HCT116 (cell line): ENCODE measurements at regions not wholly inside any gene's neighbourhood (a gene's known extent, or its start where the extent isn't known, plus 50 kb on each side); places are given as distances from the start of the nearest gene placed in this dataset.

Experiments used
- ATAC-seq: fragments of 200-7000 bp; cut with Tn5 transposase; 2 replicates; pipeline ENCODE4 v1.9.1; 2020; ENCODE audit warnings: mild to moderate bottlenecking, moderate library complexity
- BruUV-seq: library from RNA; stranded (reverse); fragments of 400-500 nt; replicated peaks from 2 replicates; lab custom pipeline; 2021; lab: Mats Ljungman, UMichigan
- CTCF ChIA-PET: fragments of 300-600 bp; sonication (Branson Sonifier 250); formaldehyde crosslinking; loops from one replicate; lab custom pipeline; 2021; ENCODE audit warnings: antibody characterized with exemption; lab: Charles Lee
- POLR2A ChIA-PET: fragments of 300-600, 350-600 bp; sonication (Branson Sonifier 250); formaldehyde crosslinking; loops from one replicate; lab custom pipeline; 2021; ENCODE audit warnings: antibody characterized with exemption; lab: Charles Lee
- RAD21 ChIA-PET, 2 experiments: fragments of 300-600 bp; sonication (Branson Sonifier 250); formaldehyde crosslinking; loops; one replicate each; lab custom pipeline; 2023; ENCODE audit warnings: low total read pairs in 2 of 2; ENCODE audit not compliant: uncharacterized antibody in 2 of 2, unreplicated experiment in 2 of 2, low non-redundant PET in 1 of 2; lab: Charles Lee
- DNase-seq: peaks from one replicate; pipeline ENCODE4 v3.0.0-alpha.2; 2010; ENCODE audit warnings: low read depth, low spot score
- H2AFZ ChIP-seq: fragments of 200-600 bp; shearing (Covaris generic), sonication (generic); 2 replicates; pipeline ENCODE4 v1.6.1; 2017; ENCODE audit warnings: low read depth, mixed run types, mixed read lengths, antibody characterized with exemption, low read length; ENCODE audit not compliant: poor library complexity, severe bottlenecking
- H3K27ac ChIP-seq: 2 replicates; pipeline ENCODE4 v1.5.1; 2012; ENCODE audit warnings: low read depth, low read length
- H3K27me3 ChIP-seq: fragments of 200-600 bp; sonication (generic); 2 replicates; pipeline ENCODE4 v1.6.1; 2016; ENCODE audit warnings: mixed run types, low read length, mixed read lengths; ENCODE audit not compliant: insufficient read depth
- H3K36me3 ChIP-seq, 2 experiments: fragments of 200-500 bp in 1 of 2; fragments of 200-600 bp in 1 of 2; sonication (Bioruptor generic) in 1 of 2; sonication (generic) in 1 of 2; 2 replicates each; pipeline versions ENCODE4 v1.5.1 to v1.6.1; 2014 to 2016; ENCODE audit warnings: low read length in 2 of 2, inconsistent platforms in 1 of 2, mixed read lengths in 1 of 2, mixed run types in 1 of 2; ENCODE audit not compliant: insufficient read depth in 2 of 2, control insufficient read depth in 1 of 2
- H3K4me1 ChIP-seq, 2 experiments: fragments of 200-600 bp in 1 of 2; sonication (generic) in 1 of 2; 2 replicates each; pipeline versions ENCODE4 v1.5.1 to v1.6.1; 2012 to 2017; ENCODE audit warnings: low read length in 2 of 2, inconsistent platforms in 1 of 2, mild to moderate bottlenecking in 1 of 2, mixed read lengths in 1 of 2, mixed run types in 1 of 2, moderate library complexity in 1 of 2; ENCODE audit not compliant: insufficient read depth in 2 of 2, control insufficient read depth in 1 of 2
- H3K4me2 ChIP-seq: fragments of 200-600 bp; sonication (generic); 2 replicates; pipeline ENCODE4 v1.6.1; 2017; ENCODE audit warnings: mixed run types, low read length, mixed read lengths
- H3K4me3 ChIP-seq, 2 experiments: fragments of 200-600 bp in 1 of 2; sonication (generic) in 1 of 2; replicated peaks in 1 of 2; 2 replicates each; pipeline ENCODE4 v1.5.1; 2011 to 2016; ENCODE audit warnings: low read length in 2 of 2, control low read depth in 1 of 2, low read depth in 1 of 2, mild to moderate bottlenecking in 1 of 2, mixed read lengths in 1 of 2, mixed run types in 1 of 2
- H3K79me2 ChIP-seq: fragments of 200-600 bp; sonication (generic); 2 replicates; pipeline ENCODE4 v1.6.1; 2017; ENCODE audit warnings: mild to moderate bottlenecking, mixed run types, low read length, moderate library complexity, mixed read lengths; ENCODE audit not compliant: insufficient read depth
- H3K9ac ChIP-seq: fragments of 200-600 bp; sonication (generic); 2 replicates; pipeline ENCODE4 v1.6.1; 2016; ENCODE audit warnings: low read length, mixed read lengths
- H3K9me2 ChIP-seq: fragments of 200-600 bp; sonication (generic), shearing (Covaris generic); 2 replicates; pipeline ENCODE4 v1.6.1; 2017; ENCODE audit warnings: mixed run types, mild to moderate bottlenecking, moderate library complexity; ENCODE audit not compliant: insufficient read depth
- H3K9me3 ChIP-seq, 2 experiments: fragments of 200-500 bp in 1 of 2; fragments of 200-600 bp in 1 of 2; sonication (Bioruptor generic) in 1 of 2; sonication (generic) in 1 of 2; 2 replicates each; pipeline ENCODE4 v1.6.1; 2014 to 2017; ENCODE audit warnings: low read length in 2 of 2, mixed read lengths in 2 of 2, inconsistent platforms in 1 of 2, low read depth in 1 of 2, mild to moderate bottlenecking in 1 of 2, mixed run types in 1 of 2, moderate library complexity in 1 of 2; ENCODE audit not compliant: control insufficient read depth in 1 of 2, insufficient read depth in 1 of 2
- H4K20me1 ChIP-seq: fragments of 200-600 bp; sonication (generic), shearing (Covaris generic); 2 replicates; pipeline ENCODE4 v1.6.1; 2017; ENCODE audit warnings: mixed run types, mild to moderate bottlenecking, moderate library complexity; ENCODE audit not compliant: insufficient read depth
- CBX3 ChIP-seq: IDR thresholded peaks from 2 replicates; pipeline ENCODE4 v1.6.1; 2012; ENCODE audit warnings: low read depth
- CTCF ChIP-seq, 3 experiments: fragments of 200-600 bp in 1 of 3; sonication (generic) in 1 of 3; IDR thresholded peaks in 2 of 3; conservative IDR thresholded peaks in 1 of 3; 2 replicates each; pipeline ENCODE4 v1.5.1; 2012 to 2017; ENCODE audit warnings: low read depth in 2 of 3, low read length in 2 of 3, antibody characterized with exemption in 1 of 3, borderline replicate concordance in 1 of 3, control low read depth in 1 of 3, mild to moderate bottlenecking in 1 of 3, mixed read lengths in 1 of 3, mixed run types in 1 of 3, moderate library complexity in 1 of 3; ENCODE audit not compliant: insufficient read depth in 1 of 3
- FOSL1 ChIP-seq: IDR thresholded peaks from 2 replicates; pipeline ENCODE4 v1.6.1; 2012; ENCODE audit warnings: low read depth
- JUND ChIP-seq: IDR thresholded peaks from 2 replicates; pipeline ENCODE4 v1.6.1; 2012
- TCF7L2 ChIP-seq: IDR thresholded peaks from 2 replicates; pipeline ENCODE4 v1.7.0; 2011; ENCODE audit warnings: borderline replicate concordance, inconsistent platforms; ENCODE audit not compliant: insufficient read depth, insufficient read length; ENCODE audit errors: extremely low read depth
- YY1 ChIP-seq: IDR thresholded peaks from 2 replicates; pipeline ENCODE4 v1.6.1; 2011; ENCODE audit warnings: low read length, low read depth, moderate library complexity, mild to moderate bottlenecking; ENCODE audit not compliant: insufficient replicate concordance; ENCODE audit errors: extremely low read depth
- intact Hi-C: fragments of 100-400 bp; cut with micrococcal nuclease; formaldehyde crosslinking; loops from 2 replicates; pipeline ENCODE4 v1.10.0; 2022
- TF ChIP-seq, protein P1 (sequence below): IDR thresholded peaks from 2 replicates; pipeline ENCODE4 v1.6.1; 2012

- ChIA-PET RAD21 (no interaction called here), POLR2A (interaction anchor here (0.6 kb wide), 1 partner anchor 577 kb away, joined by 3 read pairs; no protein-coding TSS in a partner anchor), CTCF (no interaction called here)
- TF ChIP-seq JUND (peak; percentile 30; the same call in 1 of the 2 replicates), YY1 (peak; percentile 51), CTCF (IDR thresholded peaks at IDR 0.05 in 2 of 3, conservative IDR thresholded peaks at IDR 0.05 in 1 of 3; ENCODE audit: borderline replicate concordance in 1 of 3, insufficient read depth in 1 of 3, low read depth in 2 of 3, low read length in 2 of 3) (no peak), FOSL1 (peak; percentile 36), TCF7L2 (no peak), CBX3 (0 out of 2 replicates have a peak, but pooled peaks have one; percentile 18)
- TF ChIP-seq, protein P1, sequence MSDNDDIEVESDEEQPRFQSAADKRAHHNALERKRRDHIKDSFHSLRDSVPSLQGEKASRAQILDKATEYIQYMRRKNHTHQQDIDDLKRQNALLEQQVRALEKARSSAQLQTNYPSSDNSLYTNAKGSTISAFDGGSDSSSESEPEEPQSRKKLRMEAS = peak; percentile 43; the same call in 1 of the 2 replicates
- H3K27me3 ChIP-seq = peaks cover 12% of the 10 kb centered on the region; the same call in 1 of the 2 replicates
- no peaks in the 10 kb centered on the region for H3K9me3 ChIP-seq
- no peaks in the 10 kb centered on the region for H3K79me2 ChIP-seq
- peak overlapping the region; percentile 47 for H3K4me2 ChIP-seq
- no peaks in the 10 kb centered on the region for H3K36me3 ChIP-seq
- no peak overlapping the region for H3K9ac ChIP-seq
- no peaks in the 10 kb centered on the region for H4K20me1 ChIP-seq
- no peak overlapping the region for H3K4me3 ChIP-seq
- ATAC-seq (peak; percentile 74), DNase-seq (no peak)
- no peaks in the 10 kb centered on the region for H3K9me2 ChIP-seq
- H3K27ac ChIP-seq = no peak overlapping the region
- H3K4me1 ChIP-seq = peaks cover 0 to 12% of the 10 kb centered on the region in 2 experiments; a peak in 1 of 4 replicates
- no peak overlapping the region for H2AFZ ChIP-seq
- BruUV-seq = no TSS peak
- intact Hi-C loops = no loop called here
These were observed 200.5 kb downstream of the ACKR3 start for GRCh38 chr2:236769981-236770671.
